ENCODE measurements at regions not wholly inside any gene's neighbourhood (a gene's known extent, or its start where the extent isn't known, plus 50 kb on each side); places are given as distances from the start of the nearest gene placed in this dataset.
A peak's percentile ranks its signal among the peaks of the same experiment; 100 is the strongest.

DNA sequence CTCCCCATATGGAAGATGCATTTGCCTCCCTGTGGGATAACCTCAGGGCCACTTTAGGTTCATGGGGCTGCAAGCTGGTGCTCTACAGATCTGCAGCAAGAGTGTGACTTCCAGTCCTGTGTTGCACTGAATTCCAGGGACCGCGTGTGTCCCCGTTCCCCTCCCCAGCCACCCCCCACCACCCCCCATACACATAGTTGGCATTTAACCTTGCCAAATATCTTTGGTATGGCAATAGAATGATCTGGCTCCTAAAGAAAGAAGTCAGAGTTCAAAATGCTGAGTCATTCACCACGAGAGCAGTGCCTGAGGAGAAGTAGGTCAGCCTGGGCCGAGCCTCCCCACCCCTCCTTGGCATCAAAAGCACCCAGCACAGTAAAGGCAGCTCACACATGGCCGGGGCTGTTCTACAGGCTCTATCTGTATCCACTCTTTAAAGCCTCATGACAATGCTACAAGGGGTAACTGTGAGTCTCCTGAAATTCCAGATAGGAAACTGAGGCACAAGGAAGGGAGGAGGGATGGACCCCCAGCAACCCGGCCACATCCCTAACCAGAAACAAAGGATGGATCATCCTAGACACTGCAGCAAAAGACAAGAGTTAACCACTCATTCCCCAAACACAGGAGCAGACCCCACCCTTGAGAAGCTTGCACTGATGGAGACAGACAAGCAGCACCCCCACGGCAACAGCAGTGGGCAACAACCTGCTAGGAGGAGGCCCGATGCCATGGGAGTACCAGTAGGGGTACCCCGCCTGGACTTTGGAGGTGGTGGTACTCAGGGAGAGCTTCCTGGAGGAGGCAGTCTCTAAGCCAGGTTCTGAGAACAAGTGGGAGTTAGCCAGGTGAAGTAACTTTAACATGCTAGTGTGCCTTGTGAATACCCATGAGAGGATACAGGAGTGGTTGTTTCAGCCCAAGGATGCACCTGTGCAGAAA is 70.3 kb upstream of the NANOS1 start:
- TF ChIP-seq POLR2A (IDR thresholded peaks at IDR 0.05) (no peak), POLR2AphosphoS5 (IDR thresholded peaks at IDR 0.05) (peak in 1 of 3 donors; percentile 42), EP300 (IDR thresholded peaks at IDR 0.05) (no peak)
- TF ChIP-seq, protein P1, sequence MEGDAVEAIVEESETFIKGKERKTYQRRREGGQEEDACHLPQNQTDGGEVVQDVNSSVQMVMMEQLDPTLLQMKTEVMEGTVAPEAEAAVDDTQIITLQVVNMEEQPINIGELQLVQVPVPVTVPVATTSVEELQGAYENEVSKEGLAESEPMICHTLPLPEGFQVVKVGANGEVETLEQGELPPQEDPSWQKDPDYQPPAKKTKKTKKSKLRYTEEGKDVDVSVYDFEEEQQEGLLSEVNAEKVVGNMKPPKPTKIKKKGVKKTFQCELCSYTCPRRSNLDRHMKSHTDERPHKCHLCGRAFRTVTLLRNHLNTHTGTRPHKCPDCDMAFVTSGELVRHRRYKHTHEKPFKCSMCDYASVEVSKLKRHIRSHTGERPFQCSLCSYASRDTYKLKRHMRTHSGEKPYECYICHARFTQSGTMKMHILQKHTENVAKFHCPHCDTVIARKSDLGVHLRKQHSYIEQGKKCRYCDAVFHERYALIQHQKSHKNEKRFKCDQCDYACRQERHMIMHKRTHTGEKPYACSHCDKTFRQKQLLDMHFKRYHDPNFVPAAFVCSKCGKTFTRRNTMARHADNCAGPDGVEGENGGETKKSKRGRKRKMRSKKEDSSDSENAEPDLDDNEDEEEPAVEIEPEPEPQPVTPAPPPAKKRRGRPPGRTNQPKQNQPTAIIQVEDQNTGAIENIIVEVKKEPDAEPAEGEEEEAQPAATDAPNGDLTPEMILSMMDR (IDR thresholded peaks at IDR 0.05), result no peak

Measured in stomach (tissue), 4 donors.